Erythroblast (primary cell): ENCODE measurements at regions not wholly inside any gene's neighbourhood (a gene's known extent, or its start where the extent isn't known, plus 50 kb on each side); places are given as distances from the start of the nearest gene placed in this dataset.
"Not testable (repeated sequence)": the region's sequence is repeated elsewhere in the genome, so short reads cannot be mapped to it uniquely, and the experiment has no call there.

ENCODE experiments used
- GATA1 ChIP-seq: IDR thresholded peaks from 2 replicates; pipeline ENCODE4 v1.6.1; 2011; ENCODE audit warnings: low read depth, mild to moderate bottlenecking, control low read depth, low read length, moderate library complexity
- POLR2A ChIP-seq: IDR thresholded peaks from 2 replicates; pipeline ENCODE4 v1.6.1; 2011; ENCODE audit warnings: mild to moderate bottlenecking, low read length

GRCh38 chr9:94415111-94415510, 86.7 kb upstream of the NUTM2F start:
- TF ChIP-seq POLR2A, GATA1: not testable (repeated sequence)
